Left ventricle myocardium inferior (tissue), 1 donor: ENCODE measurements at regions not wholly inside any gene's neighbourhood (a gene's known extent, or its start where the extent isn't known, plus 50 kb on each side); places are given as distances from the start of the nearest gene placed in this dataset.

Experiments
- DNase-seq: peaks from one replicate; pipeline ENCODE4 v3.0.0-alpha.2; 2020
- H3K27ac ChIP-seq: fragments of 200-600 bp; replicated peaks from 2 replicates; pipeline ENCODE4 v1.8.0; 2021
- H3K27me3 ChIP-seq: fragments of 200-600 bp; 2 replicates; pipeline ENCODE4 v1.8.0; 2021; ENCODE audit warnings: low read depth
- H3K36me3 ChIP-seq: fragments of 200-600 bp; 2 replicates; pipeline ENCODE4 v1.8.0; 2021
- H3K4me1 ChIP-seq: fragments of 200-600 bp; 2 replicates; pipeline ENCODE4 v1.8.0; 2021
- H3K4me3 ChIP-seq: fragments of 200-600 bp; 2 replicates; pipeline ENCODE4 v1.8.0; 2021; ENCODE audit warnings: mild to moderate bottlenecking, moderate library complexity
- H3K9me3 ChIP-seq: fragments of 200-600 bp; replicated peaks from 2 replicates; pipeline ENCODE4 v1.8.0; 2021
- CTCF ChIP-seq: fragments of 200-600 bp; IDR thresholded peaks from 2 replicates; pipeline ENCODE4 v1.8.0; 2021; ENCODE audit warnings: antibody characterized with exemption, mild to moderate bottlenecking, borderline replicate concordance
- intact Hi-C: fragments of 100-400 bp; cut with micrococcal nuclease; formaldehyde crosslinking; loops from one replicate; pipeline ENCODE4 v1.11.0; 2022
- donor health status: DM: no; HTN: yes; CAD: no; lungs with severe emphysema.

- H3K9me3 ChIP-seq: peaks cover 6% of the 10 kb centered on the region
- H3K27me3 ChIP-seq: no peaks in the 10 kb centered on the region
- H3K27ac ChIP-seq: peak overlapping the region; percentile 89
- peak; percentile 18 for DNase-seq
- no peak for TF ChIP-seq CTCF
- H3K4me3 ChIP-seq: peak overlapping the region; percentile 15
- H3K4me1 ChIP-seq: peaks cover 5% of the 10 kb centered on the region
- H3K36me3 ChIP-seq: no peaks in the 10 kb centered on the region
- intact Hi-C loops: no loop called here
Measured at GRCh38 chr2:145066151-145066661, 546.3 kb upstream of the ZEB2 start.

DNA sequence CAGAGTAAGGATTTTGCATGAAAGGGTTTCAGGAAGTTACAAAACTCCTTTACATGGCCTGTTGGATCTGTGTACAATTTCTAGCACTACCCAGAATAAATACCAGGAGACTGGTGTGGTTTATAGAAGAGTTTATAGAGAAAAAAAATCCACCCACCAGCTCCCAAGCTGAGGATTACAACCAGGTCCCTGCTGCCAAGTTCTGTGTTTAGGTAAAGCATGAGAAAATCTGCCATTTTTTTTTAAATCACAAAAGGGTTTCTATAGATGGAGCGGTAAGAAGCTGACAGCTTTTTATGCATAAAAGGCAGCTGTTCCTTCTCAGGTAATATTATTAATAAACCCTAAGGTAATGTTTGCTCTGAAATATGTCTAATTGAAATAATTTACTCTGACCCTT is 545.4 kb upstream of the ZEB2 start:
- H3K27me3 ChIP-seq: no peaks in the 10 kb centered on the region
- no peak overlapping the region for H3K4me3 ChIP-seq
- H3K27ac ChIP-seq: peak overlapping the region; percentile 89
- peaks cover 5% of the 10 kb centered on the region for H3K4me1 ChIP-seq
- H3K36me3 ChIP-seq: no peaks in the 10 kb centered on the region
- peaks cover 6% of the 10 kb centered on the region for H3K9me3 ChIP-seq
- TF ChIP-seq CTCF: no peak
- DNase-seq: no peak
- intact Hi-C loops: no loop called here

DNA sequence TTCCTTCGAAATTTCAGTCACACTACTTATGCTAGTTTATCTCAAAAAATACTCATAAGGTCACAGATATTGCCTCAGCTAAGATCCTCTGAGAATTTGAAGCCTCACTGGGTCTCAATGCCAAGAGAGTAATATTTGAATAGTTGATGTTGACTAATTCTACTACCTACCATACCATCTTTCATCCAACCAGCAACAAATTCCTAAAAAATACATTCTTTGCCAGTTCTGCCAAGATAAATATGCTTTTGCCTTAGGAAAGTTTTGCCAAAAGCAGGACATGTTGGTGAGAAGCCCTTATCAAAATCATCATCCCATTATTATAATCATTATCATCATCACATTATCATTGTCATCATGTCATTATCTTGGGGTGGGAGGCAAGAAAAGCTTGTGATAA is 544.6 kb upstream of the ZEB2 start:
- Histone ChIP-seq H3K4me1 (peaks cover 5% of the 10 kb centered on the region), H3K9me3 (peaks cover 3% of the 10 kb centered on the region), H3K36me3 (no peaks in the 10 kb centered on the region), H3K27ac (peak overlapping the region; percentile 89), H3K27me3 (no peaks in the 10 kb centered on the region), H3K4me3 (no peak overlapping the region)
- intact Hi-C loops: no loop called here
- TF ChIP-seq CTCF: no peak
- no peak for DNase-seq

GRCh38 chr2:145060876-145061275 is 541.0 kb upstream of the ZEB2 start:
- H3K4me3 ChIP-seq: no peak overlapping the region
- no peak for TF ChIP-seq CTCF
- H3K9me3 ChIP-seq: no peaks in the 10 kb centered on the region
- H3K4me1 ChIP-seq: peaks cover 5% of the 10 kb centered on the region
- intact Hi-C loops: no loop called here
- H3K27me3 ChIP-seq: no peaks in the 10 kb centered on the region
- DNase-seq: no peak
- no peaks in the 10 kb centered on the region for H3K36me3 ChIP-seq
- H3K27ac ChIP-seq: no peak overlapping the region

- H3K4me1 ChIP-seq: no peaks in the 10 kb centered on the region
- no peak for TF ChIP-seq CTCF
- intact Hi-C loops: loop anchor here (10.0 kb wide), 1 partner anchor 265 kb away; no protein-coding TSS in a partner anchor
- no peak for DNase-seq
- no peaks in the 10 kb centered on the region for H3K9me3 ChIP-seq
- no peak overlapping the region for H3K27ac ChIP-seq
- no peak overlapping the region for H3K4me3 ChIP-seq
- no peaks in the 10 kb centered on the region for H3K27me3 ChIP-seq
- no peaks in the 10 kb centered on the region for H3K36me3 ChIP-seq
Measured at GRCh38 chr2:145059914-145060313, 540.0 kb upstream of the ZEB2 start.
